ENCODE measurements at regions not wholly inside any gene's neighbourhood (a gene's known extent, or its start where the extent isn't known, plus 50 kb on each side); places are given as distances from the start of the nearest gene placed in this dataset.

GRCh38 chr21:36211660-36212512, 55.3 kb downstream of the DOP1B start:
- H3K27ac Mint-ChIP-seq = no peak overlapping the region
- no peak overlapping the region for H3K4me3 Mint-ChIP-seq (ENCODE audit: low read depth)

GRCh38 chr21:36212513-36212780, 55.8 kb downstream of the DOP1B start:
- Mint-ChIP-seq H3K27me3 (no peaks in the 10 kb centered on the region), H3K4me1 (ENCODE audit: low read depth) (peaks cover 21% of the 10 kb centered on the region), H3K36me3 (ENCODE audit: insufficient read depth) (peaks cover 29% of the 10 kb centered on the region), H3K4me3 (ENCODE audit: low read depth) (no peak overlapping the region), H3K9me3 (ENCODE audit: low read depth) (no peaks in the 10 kb centered on the region), H3K27ac (no peak overlapping the region)
- no peak for TF ChIP-seq CTCF (IDR thresholded peaks at IDR 0.05; ENCODE audit: unreplicated experiment)
- DNase-seq (ENCODE audit: low spot score, unreplicated experiment) = no peak

More at GRCh38 chr21:36211660-36212512, 55.3 kb downstream of the DOP1B start:
- Mint-ChIP-seq H3K27me3 (no peaks in the 10 kb centered on the region), H3K9me3 (ENCODE audit: low read depth) (no peaks in the 10 kb centered on the region), H3K36me3 (ENCODE audit: insufficient read depth) (peaks cover 27% of the 10 kb centered on the region), H3K4me1 (ENCODE audit: low read depth) (peaks cover 22% of the 10 kb centered on the region)
- TF ChIP-seq CTCF (IDR thresholded peaks at IDR 0.05; ENCODE audit: unreplicated experiment) = no peak
- DNase-seq (ENCODE audit: low spot score, unreplicated experiment) = no peak

- no peaks in the 10 kb centered on the region for H3K27me3 Mint-ChIP-seq
- no peak overlapping the region for H3K27ac Mint-ChIP-seq
- no peak overlapping the region for H3K4me3 Mint-ChIP-seq (ENCODE audit: low read depth)
- H3K9me3 Mint-ChIP-seq (ENCODE audit: low read depth) = no peaks in the 10 kb centered on the region
- no peak for DNase-seq (ENCODE audit: low spot score, unreplicated experiment)
- peaks cover 31% of the 10 kb centered on the region for H3K36me3 Mint-ChIP-seq (ENCODE audit: insufficient read depth)
- peaks cover 16% of the 10 kb centered on the region for H3K4me1 Mint-ChIP-seq (ENCODE audit: low read depth)
- no peak for TF ChIP-seq CTCF (IDR thresholded peaks at IDR 0.05; ENCODE audit: unreplicated experiment)
Observed at GRCh38 chr21:36214561-36214960, 57.9 kb downstream of the DOP1B start.

GRCh38 chr21:36217743-36218142, 61.1 kb downstream of the DOP1B start:
- Mint-ChIP-seq H3K36me3 (ENCODE audit: insufficient read depth) (peaks cover 20% of the 10 kb centered on the region), H3K9me3 (ENCODE audit: low read depth) (no peaks in the 10 kb centered on the region), H3K27me3 (no peaks in the 10 kb centered on the region), H3K4me3 (ENCODE audit: low read depth) (no peak overlapping the region), H3K27ac (no peak overlapping the region), H3K4me1 (ENCODE audit: low read depth) (peaks cover 11% of the 10 kb centered on the region)
- no peak for DNase-seq (ENCODE audit: low spot score, unreplicated experiment)
- no peak for TF ChIP-seq CTCF (IDR thresholded peaks at IDR 0.05; ENCODE audit: unreplicated experiment)

- Mint-ChIP-seq H3K36me3 (ENCODE audit: insufficient read depth) (peaks cover 26% of the 10 kb centered on the region), H3K4me1 (ENCODE audit: low read depth) (peaks cover 11% of the 10 kb centered on the region), H3K4me3 (ENCODE audit: low read depth) (no peak overlapping the region), H3K9me3 (ENCODE audit: low read depth) (no peaks in the 10 kb centered on the region), H3K27me3 (no peaks in the 10 kb centered on the region), H3K27ac (no peak overlapping the region)
- no peak for TF ChIP-seq CTCF (IDR thresholded peaks at IDR 0.05; ENCODE audit: unreplicated experiment)
- DNase-seq (ENCODE audit: low spot score, unreplicated experiment) = no peak
Observed at GRCh38 chr21:36218691-36219090, 62.1 kb downstream of the DOP1B start.
